Naive thymus-derived CD4-positive, alpha-beta T cell (primary cell): ENCODE measurements at regions not wholly inside any gene's neighbourhood (a gene's known extent, or its start where the extent isn't known, plus 50 kb on each side); places are given as distances from the start of the nearest gene placed in this dataset.

Experiments
- ATAC-seq: fragments of 150-1000 bp; cut with Tn5 transposase; 2 replicates; pipeline ENCODE4 v1.10.0; 2021; ENCODE audit warnings: mild to moderate bottlenecking, moderate library complexity
- CTCF ChIA-PET: fragments of 350-600 bp; sonication (Branson Sonifier 250); formaldehyde crosslinking; loops from one replicate; lab custom pipeline; 2021; ENCODE audit warnings: antibody characterized with exemption; lab: Charles Lee
- POLR2A ChIA-PET: fragments of 350-600 bp; sonication (Branson Sonifier 250); formaldehyde crosslinking; loops from one replicate; lab custom pipeline; 2021; ENCODE audit warnings: antibody characterized with exemption, inconsistent platforms; lab: Charles Lee
- DNase-seq, 9 donors: peaks; one replicate each; pipeline versions ENCODE4 v3.0.0 to v3.0.0-alpha.2; 2020 to 2022; ENCODE audit warnings: mixed read lengths in 1 of 9
- H3K27ac ChIP-seq: one replicate; pipeline ENCODE4 v1.7.0; 2013; ENCODE audit warnings: mild to moderate bottlenecking, low read depth, low read length, moderate library complexity
- H3K27me3 ChIP-seq, 2 donors: one replicate each; pipeline ENCODE4 v1.7.0; 2013; ENCODE audit warnings: low read length in 2 of 2, mild to moderate bottlenecking in 2 of 2, moderate library complexity in 2 of 2; ENCODE audit not compliant: control insufficient read depth in 2 of 2, insufficient read depth in 2 of 2
- H3K36me3 ChIP-seq, 3 experiments: 1 replicate in 2 of 3; 2 replicates in 1 of 3; pipeline ENCODE4 v1.7.0; 2013; ENCODE audit warnings: low read length in 3 of 3, mild to moderate bottlenecking in 3 of 3, moderate library complexity in 1 of 3; ENCODE audit not compliant: insufficient read depth in 3 of 3, control insufficient read depth in 2 of 3
- H3K4me1 ChIP-seq, 2 donors: one replicate each; pipeline ENCODE4 v1.7.0; 2013; ENCODE audit warnings: low read length in 2 of 2, mild to moderate bottlenecking in 2 of 2, moderate library complexity in 1 of 2; ENCODE audit not compliant: control insufficient read depth in 2 of 2, insufficient read depth in 2 of 2
- H3K4me3 ChIP-seq: 2 replicates; pipeline ENCODE4 v1.7.0; 2013; ENCODE audit warnings: mild to moderate bottlenecking, low read length
- H3K9me3 ChIP-seq, 3 experiments: 1 replicate in 2 of 3; 2 replicates in 1 of 3; pipeline ENCODE4 v1.7.0; 2013; ENCODE audit warnings: low read length in 3 of 3; ENCODE audit not compliant: control insufficient read depth in 2 of 3
- H3K27ac Mint-ChIP-seq, 9 donors: one replicate each; pipeline ENCODE4 v1.8.0; 2020 to 2022; ENCODE audit warnings: mixed read lengths in 9 of 9, mild to moderate bottlenecking in 8 of 9, moderate library complexity in 5 of 9, inconsistent platforms in 2 of 9
- H3K27me3 Mint-ChIP-seq, 5 donors: one replicate each; pipeline ENCODE4 v1.8.0; 2021 to 2022; ENCODE audit warnings: mixed read lengths in 5 of 5, mild to moderate bottlenecking in 1 of 5
- H3K36me3 Mint-ChIP-seq, 5 donors: one replicate each; pipeline ENCODE4 v1.8.0; 2020 to 2022; ENCODE audit warnings: mixed read lengths in 5 of 5, mild to moderate bottlenecking in 3 of 5, inconsistent platforms in 1 of 5
- H3K4me1 Mint-ChIP-seq, 7 donors: one replicate each; pipeline ENCODE4 v1.8.0; 2020 to 2022; ENCODE audit warnings: mixed read lengths in 7 of 7, mild to moderate bottlenecking in 3 of 7, inconsistent platforms in 1 of 7
- H3K4me3 Mint-ChIP-seq, 10 donors: one replicate each; pipeline ENCODE4 v1.8.0; 2020 to 2022; ENCODE audit warnings: mild to moderate bottlenecking in 10 of 10, mixed read lengths in 10 of 10, moderate library complexity in 6 of 10, inconsistent platforms in 2 of 10
- H3K9me3 Mint-ChIP-seq, 11 donors: one replicate each; pipeline ENCODE4 v1.8.0; 2020 to 2022; ENCODE audit warnings: mixed read lengths in 11 of 11, mild to moderate bottlenecking in 4 of 11, inconsistent platforms in 1 of 11, moderate library complexity in 1 of 11
- intact Hi-C, 2 donors: fragments of 100-400 bp; cut with micrococcal nuclease; formaldehyde crosslinking; loops; one replicate each; pipeline ENCODE4 v1.15.1; 2023

- Histone ChIP-seq H3K4me3 (no peak overlapping the region), H3K27me3 (no peaks in the 10 kb centered on the region), H3K27ac (no peak overlapping the region), H3K9me3 (peaks cover 0 to 4% (median 0%) of the 10 kb centered on the region in 3 experiments), H3K36me3 (no peaks in the 10 kb centered on the region), H3K4me1 (no peaks in the 10 kb centered on the region)
- intact Hi-C loops: no loop called here
- ChIA-PET CTCF (no interaction called here), POLR2A (no interaction called here)
- Mint-ChIP-seq H3K36me3 (peaks cover 4 to 20% (median 6%) of the 10 kb centered on the region in 5 donors), H3K4me3 (no peak overlapping the region), H3K27me3 (peaks cover 0 to 12% (median 0%) of the 10 kb centered on the region in 5 donors), H3K4me1 (peaks cover 0 to 13% (median 2%) of the 10 kb centered on the region in 7 donors), H3K27ac (no peak overlapping the region), H3K9me3 (peaks cover 0 to 54% (median 17%) of the 10 kb centered on the region in 11 donors)
- DNase-seq: no peak
- no peak for ATAC-seq
Measured at GRCh38 chr14:98976271-98976670, 295.7 kb downstream of the BCL11B start.

DNA sequence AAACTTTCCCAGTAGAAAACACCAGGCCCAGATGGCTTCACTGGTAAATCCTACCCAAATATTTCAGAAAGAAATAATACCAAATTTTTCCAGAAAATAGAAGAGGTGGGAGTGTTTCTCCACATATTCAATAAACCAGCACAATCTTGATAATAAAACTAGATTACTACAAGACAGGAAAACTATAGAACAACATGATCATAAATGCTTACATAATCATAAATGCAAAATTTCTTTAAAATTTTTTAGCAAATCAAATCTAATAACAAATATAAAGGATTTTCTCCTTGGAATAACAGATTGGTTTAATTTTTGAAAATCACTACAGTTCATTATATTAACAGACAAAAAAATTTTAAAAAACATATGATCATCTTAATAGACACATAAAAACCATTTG, 294.5 kb downstream of the BCL11B start:
- ChIA-PET POLR2A (no interaction called here), CTCF (no interaction called here)
- ATAC-seq (no peak), DNase-seq (no peak)
- Histone ChIP-seq H3K27me3 (no peaks in the 10 kb centered on the region), H3K27ac (no peak overlapping the region), H3K4me1 (peaks cover 1 to 4% of the 10 kb centered on the region in 2 donors), H3K36me3 (no peaks in the 10 kb centered on the region), H3K9me3 (peaks cover 0 to 7% (median 0%) of the 10 kb centered on the region in 3 experiments), H3K4me3 (no peak overlapping the region)
- Mint-ChIP-seq H3K27ac (no peak overlapping the region), H3K4me1 (peaks cover under 1 to 19% (median 10%) of the 10 kb centered on the region in 7 donors), H3K36me3 (peaks cover 4 to 23% (median 6%) of the 10 kb centered on the region in 5 donors), H3K9me3 (peaks cover 0 to 66% (median 19%) of the 10 kb centered on the region in 11 donors), H3K27me3 (peaks cover 0 to 12% (median 0%) of the 10 kb centered on the region in 5 donors), H3K4me3 (no peak overlapping the region)
- intact Hi-C loops: no loop called here

- Mint-ChIP-seq H3K27ac (peak overlapping the region; percentile 72 to 97 (median 85)), H3K27me3 (peaks cover 0 to 2% (median 0%) of the 10 kb centered on the region in 5 donors), H3K4me3 (peak overlapping the region in 6 of 10 donors; percentile 4 to 85 (median 58)), H3K4me1 (peaks cover 27 to 66% (median 44%) of the 10 kb centered on the region in 7 donors), H3K36me3 (peaks cover 0 to 23% (median 4%) of the 10 kb centered on the region in 5 donors), H3K9me3 (peaks cover 0 to 46% (median 15%) of the 10 kb centered on the region in 11 donors)
- DNase-seq: no peak
- CTCF ChIA-PET: interaction anchor here (1.0 to 1.6 kb wide), 2 partner anchors 57 to 784 kb away, joined by 3 to 6 read pairs; no protein-coding TSS in a partner anchor
- no peaks in the 10 kb centered on the region for H3K36me3 ChIP-seq
- peaks cover 0 to 3% (median 0%) of the 10 kb centered on the region in 3 experiments for H3K9me3 ChIP-seq
- H3K4me3 ChIP-seq: no peak overlapping the region
- H3K4me1 ChIP-seq: peaks cover 29 to 32% of the 10 kb centered on the region in 2 donors
- H3K27me3 ChIP-seq: no peaks in the 10 kb centered on the region
- intact Hi-C loops: loop anchor here (5.0 to 10.0 kb wide), 5 partner anchors 51 to 846 kb away; partner anchors contain the start of gene BCL11B (in 1 of the 2)
- POLR2A ChIA-PET: interaction anchor here (0.6 to 3.9 kb wide), 8 partner anchors 10 to 810 kb away, joined by 3 to 21 read pairs (median 4); no protein-coding TSS in a partner anchor
- H3K27ac ChIP-seq: peak overlapping the region; percentile 17
- ATAC-seq: no peak
Measured at GRCh38 chr14:98982986-98983385, 289.0 kb downstream of the BCL11B start.

DNA sequence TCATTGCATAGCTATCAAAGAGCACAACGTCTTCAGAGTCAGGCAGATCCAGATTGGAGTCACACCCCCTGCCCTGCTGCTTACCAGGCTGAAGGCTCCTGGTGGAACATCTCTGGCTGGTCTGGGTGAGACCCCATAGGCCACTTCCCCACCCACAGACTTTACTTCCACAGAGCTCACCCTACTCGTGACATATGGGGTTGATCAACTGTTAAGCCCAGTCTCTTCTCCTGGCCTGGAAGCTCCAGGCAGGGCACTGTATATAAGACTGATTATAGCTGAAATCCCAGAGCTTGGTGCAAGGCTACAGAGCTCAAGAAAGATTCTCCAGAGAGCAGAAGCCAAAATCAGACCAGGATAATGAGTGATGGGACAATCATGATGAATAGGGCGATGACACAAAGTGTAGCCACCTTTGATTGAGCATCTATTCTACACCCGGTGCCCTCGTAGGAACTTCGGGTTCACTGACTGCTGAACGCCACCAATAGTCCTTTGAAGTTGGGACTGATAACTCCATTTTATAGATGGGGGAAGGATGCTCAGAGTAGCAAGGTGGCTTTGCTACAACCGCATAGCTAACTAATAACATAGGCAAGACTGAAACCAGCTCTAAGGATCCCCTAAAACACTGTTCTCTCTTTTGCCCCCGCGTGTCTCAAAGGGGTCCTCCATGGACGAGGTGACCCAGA, 287.8 kb downstream of the BCL11B start:
- Histone ChIP-seq H3K27me3 (no peaks in the 10 kb centered on the region), H3K27ac (peak overlapping the region; percentile 56), H3K9me3 (peaks cover 0 to 3% (median 0%) of the 10 kb centered on the region in 3 experiments), H3K4me1 (peaks cover 29 to 32% of the 10 kb centered on the region in 2 donors), H3K36me3 (no peaks in the 10 kb centered on the region), H3K4me3 (peak overlapping the region; percentile 17)
- ChIA-PET POLR2A (interaction anchor here (0.6 to 3.9 kb wide), 9 partner anchors 10 to 678 kb away, joined by 3 to 21 read pairs (median 3); no protein-coding TSS in a partner anchor), CTCF (interaction anchor here (0.6 to 1.6 kb wide), 7 partner anchors 13 to 785 kb away, joined by 3 to 6 read pairs (median 3); no protein-coding TSS in a partner anchor)
- Mint-ChIP-seq H3K9me3 (peaks cover 0 to 34% (median 11%) of the 10 kb centered on the region in 11 donors), H3K4me1 (peaks cover 27 to 68% (median 48%) of the 10 kb centered on the region in 7 donors), H3K36me3 (peaks cover 0 to 17% (median 4%) of the 10 kb centered on the region in 5 donors), H3K27ac (peak overlapping the region; percentile 74 to 97 (median 94)), H3K4me3 (peak overlapping the region; percentile 66 to 86 (median 78)), H3K27me3 (no peaks in the 10 kb centered on the region)
- peak; percentile 62 for ATAC-seq
- intact Hi-C loops: loop anchor here (1.0 to 10.0 kb wide), 8 partner anchors 10 to 847 kb away; partner anchors contain the start of gene BCL11B (in 1 of the 2)
- DNase-seq: no peak

- ChIA-PET CTCF (interaction anchor here (0.6 to 1.6 kb wide), 6 partner anchors 12 to 218 kb away, joined by 3 to 6 read pairs (median 4); no protein-coding TSS in a partner anchor), POLR2A (interaction anchor here (0.6 to 3.9 kb wide), 8 partner anchors 9 to 679 kb away, joined by 3 to 21 read pairs (median 3); no protein-coding TSS in a partner anchor)
- H3K4me3 ChIP-seq: peak overlapping the region; percentile 17
- H3K9me3 ChIP-seq: peaks cover 0 to 3% (median 0%) of the 10 kb centered on the region in 3 experiments
- Mint-ChIP-seq H3K27me3 (no peaks in the 10 kb centered on the region), H3K4me3 (peak overlapping the region; percentile 51 to 86 (median 78)), H3K27ac (peak overlapping the region; percentile 74 to 97 (median 94)), H3K9me3 (peaks cover 0 to 29% (median 8%) of the 10 kb centered on the region in 11 donors), H3K4me1 (peaks cover 27 to 65% (median 48%) of the 10 kb centered on the region in 7 donors), H3K36me3 (peaks cover 0 to 14% (median 3%) of the 10 kb centered on the region in 5 donors)
- DNase-seq (peak; percentile 27 to 76 (median 67)), ATAC-seq (peak; percentile 96)
- H3K4me1 ChIP-seq: peaks cover 29 to 32% of the 10 kb centered on the region in 2 donors
- H3K36me3 ChIP-seq: no peaks in the 10 kb centered on the region
- H3K27ac ChIP-seq: peak overlapping the region; percentile 56
- no peaks in the 10 kb centered on the region for H3K27me3 ChIP-seq
- intact Hi-C loops: loop anchor here (1.0 to 10.0 kb wide), 8 partner anchors 10 to 847 kb away; partner anchors contain the start of gene BCL11B (in 1 of the 2)
Measured at GRCh38 chr14:98984719-98985041, 287.3 kb downstream of the BCL11B start.

GRCh38 chr14:98993818-98994217, 278.2 kb downstream of the BCL11B start:
- peak overlapping the region in 9 of 10 donors; percentile 55 to 85 (median 75) for H3K4me3 Mint-ChIP-seq
- ATAC-seq: no peak
- H3K27me3 Mint-ChIP-seq: no peaks in the 10 kb centered on the region
- peaks cover 0 to 36% (median 0%) of the 10 kb centered on the region in 5 donors for H3K36me3 Mint-ChIP-seq
- Histone ChIP-seq H3K36me3 (no peaks in the 10 kb centered on the region), H3K27me3 (no peaks in the 10 kb centered on the region), H3K4me3 (no peak overlapping the region), H3K4me1 (peaks cover 9 to 20% of the 10 kb centered on the region in 2 donors), H3K27ac (peak overlapping the region; percentile 62), H3K9me3 (no peaks in the 10 kb centered on the region)
- peak overlapping the region; percentile 85 to 98 (median 91) for H3K27ac Mint-ChIP-seq
- H3K9me3 Mint-ChIP-seq: peaks cover 0 to 17% (median 0%) of the 10 kb centered on the region in 11 donors
- H3K4me1 Mint-ChIP-seq: peaks cover 18 to 47% (median 29%) of the 10 kb centered on the region in 7 donors
- POLR2A ChIA-PET: interaction anchor here (1.4 to 1.9 kb wide), 3 partner anchors 9 to 53 kb away, joined by 3 to 5 read pairs (median 4); no protein-coding TSS in a partner anchor
- CTCF ChIA-PET: interaction anchor here (0.6 kb wide), 1 partner anchor 133 kb away, joined by 3 read pairs; no protein-coding TSS in a partner anchor
- intact Hi-C loops: loop anchor here (1.0 to 2.0 kb wide), 2 partner anchors 10 to 23 kb away; no protein-coding TSS in a partner anchor
- DNase-seq: no peak
